HG03175 (cell line): ENCODE measurements at regions not wholly inside any gene's neighbourhood (a gene's known extent, or its start where the extent isn't known, plus 50 kb on each side); places are given as distances from the start of the nearest gene placed in this dataset.

Source experiments
- ATAC-seq: cut with Tn5 transposase; IDR thresholded peaks from one replicate; pipeline ENCODE4 v1.9.1; 2021; ENCODE audit warnings: mild to moderate bottlenecking, moderate library complexity; ENCODE audit not compliant: unreplicated experiment

GRCh38 chr5:9707732-9708462 is 77.7 kb upstream of the TAS2R1 start:
- ATAC-seq: no peak

- ATAC-seq: no peak
Measured at GRCh38 chr5:9699681-9700080, 69.5 kb upstream of the TAS2R1 start.

- ATAC-seq: no peak
Measured at GRCh38 chr5:9698841-9699240, 68.7 kb upstream of the TAS2R1 start.

GRCh38 chr5:9698125-9698826 is 68.1 kb upstream of the TAS2R1 start:
- ATAC-seq: no peak

GRCh38 chr5:9692576-9692975 is 62.4 kb upstream of the TAS2R1 start:
- no peak for ATAC-seq

GRCh38 chr5:9691261-9691660 is 61.1 kb upstream of the TAS2R1 start:
- no peak for ATAC-seq

- no peak for ATAC-seq
Measured at GRCh38 chr5:9690751-9691150, 60.6 kb upstream of the TAS2R1 start.

GRCh38 chr5:9686216-9686615 is 56.1 kb upstream of the TAS2R1 start:
- no peak for ATAC-seq

- no peak for ATAC-seq
Measured at GRCh38 chr5:9681706-9682105, 51.6 kb upstream of the TAS2R1 start.
